NCI-H2196 treated with DMSO at 0.1 percent for 48 hours (cell line): ENCODE measurements at regions not wholly inside any gene's neighbourhood (a gene's known extent, or its start where the extent isn't known, plus 50 kb on each side); places are given as distances from the start of the nearest gene placed in this dataset.

Source experiments
- DNase-seq: peaks from one replicate; lab custom pipeline; 2025; ENCODE audit not compliant: unreplicated experiment; lab: John Stamatoyannopoulos, UW

DNA sequence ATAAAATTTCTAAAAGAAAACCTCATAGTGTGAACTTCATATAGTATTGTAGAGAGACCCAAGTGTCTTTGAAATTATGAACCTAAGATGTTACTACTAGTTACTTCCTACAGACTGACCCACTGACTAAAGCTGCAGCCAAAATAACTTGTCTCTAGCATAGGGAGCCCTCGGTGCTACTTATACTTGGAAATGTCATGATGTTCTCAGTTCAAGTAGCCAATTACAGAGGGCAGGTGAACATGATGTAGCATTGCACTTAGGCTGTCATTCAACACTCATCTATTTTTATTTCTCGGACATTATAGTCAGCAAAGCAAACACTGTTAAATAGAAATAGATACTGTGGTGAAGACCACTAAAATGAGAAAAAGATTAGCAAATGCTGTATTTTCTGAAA is 165.6 kb downstream of the AREG start:
- DNase-seq = no peak

DNA sequence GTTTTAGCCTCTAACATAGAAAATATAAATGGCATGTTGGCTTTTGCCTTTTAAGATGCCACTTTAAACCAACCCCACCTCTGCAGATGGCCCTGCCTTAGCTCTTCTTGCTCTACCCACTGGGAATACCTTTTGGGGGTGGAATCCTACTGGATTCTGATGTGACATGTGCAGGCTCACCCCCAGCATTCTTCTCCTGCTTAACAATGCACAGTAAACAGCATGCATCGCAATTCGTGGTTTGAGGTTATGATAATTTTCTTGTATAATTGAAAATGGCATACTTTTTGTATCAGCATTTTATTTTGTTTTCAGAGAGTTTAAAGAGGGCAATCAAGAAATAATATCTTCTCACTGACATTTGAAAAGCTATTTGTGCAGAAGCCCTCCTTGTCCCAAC is 167.9 kb downstream of the AREG start:
- DNase-seq = no peak

DNA sequence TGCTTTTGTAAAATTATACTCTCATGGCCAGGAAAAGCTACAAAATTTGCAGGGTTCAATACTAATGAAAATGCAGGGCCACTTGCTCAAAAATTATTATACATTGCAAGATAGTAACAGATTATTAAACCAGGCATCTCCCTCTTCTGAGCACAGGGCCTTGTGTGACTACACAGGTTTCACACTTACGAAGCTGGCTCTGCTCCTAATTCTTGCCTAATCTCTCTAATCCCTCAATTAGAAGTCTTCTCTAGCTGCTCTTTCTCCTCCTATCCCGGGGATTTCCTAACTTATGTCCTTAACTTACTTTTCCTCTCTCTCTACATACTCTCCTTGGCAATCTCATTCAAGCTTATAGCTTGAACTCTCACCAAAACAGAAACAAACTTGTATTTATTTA is 168.3 kb downstream of the AREG start:
- DNase-seq = no peak

DNA sequence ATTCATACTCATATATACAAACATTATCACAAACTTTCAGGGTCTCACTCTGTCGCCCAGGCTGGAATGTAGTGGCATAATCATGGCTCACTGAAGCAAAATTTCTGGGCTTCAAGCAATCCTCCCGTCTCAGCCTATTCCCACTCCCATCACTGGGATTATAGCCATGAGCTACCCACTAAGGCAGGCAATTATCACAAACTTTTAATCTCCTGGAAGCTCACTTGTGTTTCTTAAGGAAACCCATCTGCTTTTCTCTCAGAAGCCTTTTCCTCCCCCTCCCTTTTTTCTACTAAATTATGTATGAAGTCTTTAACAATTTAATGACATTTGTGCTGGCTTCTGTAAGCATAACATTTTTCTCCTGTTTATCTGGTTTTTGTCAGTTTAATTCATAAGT is 170.5 kb downstream of the AREG start:
- no peak for DNase-seq

DNA sequence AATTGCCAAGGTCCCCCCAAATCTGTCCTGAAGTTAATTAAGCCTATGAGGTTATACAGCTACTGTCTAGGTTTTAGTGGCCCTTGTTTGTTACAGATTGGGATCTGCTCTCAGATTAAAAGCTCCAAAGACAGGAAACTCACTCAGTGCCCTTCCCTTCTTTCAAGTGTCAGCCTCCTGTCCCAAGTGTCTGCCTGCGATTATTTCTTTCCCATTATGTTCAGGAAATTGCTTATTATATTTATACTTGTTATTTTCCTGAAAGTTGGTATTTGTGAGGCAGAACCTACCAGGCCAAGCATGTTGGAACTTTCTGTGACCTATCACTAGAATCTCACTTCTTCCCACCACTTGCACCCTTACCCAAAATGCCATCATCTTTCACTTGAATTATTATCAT is 173.2 kb downstream of the AREG start:
- DNase-seq = no peak

DNA sequence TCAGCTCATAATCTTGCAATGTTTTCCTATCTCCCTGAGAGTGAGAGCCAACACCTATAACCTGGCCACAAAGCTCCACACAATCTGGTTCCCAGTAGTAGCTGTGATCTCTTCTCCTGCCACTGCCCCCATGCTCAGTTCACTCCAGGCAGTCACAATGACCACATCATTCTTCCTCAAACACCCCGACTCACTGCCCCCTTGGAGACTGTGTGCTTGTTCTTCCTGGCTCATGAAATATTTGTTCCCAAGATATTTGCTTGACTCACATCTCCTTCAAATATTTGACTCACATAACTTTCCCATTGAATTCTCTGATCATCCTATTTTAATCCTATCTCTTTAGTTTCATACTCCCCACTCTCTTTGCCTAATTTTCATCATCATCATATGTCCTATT is 173.7 kb downstream of the AREG start:
- no peak for DNase-seq

DNA sequence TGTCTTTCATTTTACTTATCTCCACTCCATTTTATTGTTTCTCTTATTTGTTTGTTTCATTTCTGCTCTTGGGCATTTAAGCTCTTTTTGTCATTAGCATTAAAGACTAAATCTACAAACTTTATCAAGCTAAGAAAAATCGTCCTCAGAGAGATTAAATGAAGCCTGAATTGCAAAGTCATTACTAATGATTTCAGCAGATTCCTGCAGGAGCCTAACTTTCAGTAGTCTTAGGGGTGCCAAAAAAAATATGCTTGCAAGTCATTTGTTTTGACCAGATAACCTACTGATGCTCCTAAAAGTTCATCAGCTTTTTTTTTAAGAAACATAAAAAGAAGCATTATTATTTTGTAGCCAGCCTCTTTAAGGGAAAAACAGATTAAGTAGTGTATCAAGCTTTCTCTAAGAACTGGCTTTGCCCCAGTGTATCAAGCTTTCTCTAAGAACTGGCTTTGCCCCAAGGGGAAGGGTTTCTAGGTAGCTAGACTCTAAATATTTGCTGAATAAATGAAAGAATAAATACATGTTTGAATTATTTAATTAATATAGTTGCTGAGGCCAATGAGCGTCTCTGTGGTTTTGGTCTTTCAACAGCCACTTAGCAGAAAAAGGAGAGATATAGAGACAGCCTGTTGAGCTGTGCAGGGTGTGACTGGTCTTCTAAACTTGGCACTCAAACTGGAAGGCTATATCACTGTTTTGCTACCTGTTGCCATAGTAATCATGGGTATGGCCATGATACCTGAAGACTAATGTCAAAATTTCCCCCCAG is 174.2 kb downstream of the BTC start:
- no peak for DNase-seq

DNA sequence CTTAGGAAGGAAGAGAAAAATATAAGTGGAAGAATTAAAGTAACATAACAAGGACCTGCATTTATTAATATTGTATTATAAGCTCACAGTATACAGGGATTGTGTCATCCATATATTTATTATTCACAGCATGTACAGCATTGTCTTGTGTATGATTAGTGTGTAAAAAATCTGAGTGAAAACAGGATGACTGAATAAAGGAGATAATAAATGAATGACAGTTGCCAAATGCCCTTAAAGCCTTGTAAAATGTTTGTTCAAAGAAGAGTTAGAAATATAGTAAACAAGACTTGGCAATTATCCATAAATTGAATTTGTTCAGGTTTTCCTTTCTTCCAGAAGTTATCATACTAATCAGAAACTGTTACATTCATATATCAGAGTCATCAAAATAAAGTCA is 172.7 kb downstream of the BTC start:
- DNase-seq = no peak

DNA sequence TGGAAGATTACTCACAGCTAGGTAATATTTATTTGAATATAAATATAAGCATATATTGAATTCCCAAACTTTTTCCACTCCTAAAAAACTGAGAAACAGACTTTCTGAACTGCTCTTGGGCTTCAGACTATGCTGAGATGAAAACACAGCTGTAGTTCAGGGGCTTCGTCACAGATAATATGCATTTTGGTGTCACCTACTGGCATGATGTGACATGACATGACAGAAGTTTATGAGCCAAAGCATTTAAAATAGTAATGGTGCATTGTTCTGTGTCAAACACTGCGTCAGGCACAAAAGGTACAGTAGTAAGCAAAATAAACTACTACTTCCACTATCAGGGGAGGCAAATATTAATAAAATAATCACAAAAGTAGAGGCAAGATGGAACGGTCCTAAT is 171.3 kb downstream of the BTC start:
- no peak for DNase-seq

DNA sequence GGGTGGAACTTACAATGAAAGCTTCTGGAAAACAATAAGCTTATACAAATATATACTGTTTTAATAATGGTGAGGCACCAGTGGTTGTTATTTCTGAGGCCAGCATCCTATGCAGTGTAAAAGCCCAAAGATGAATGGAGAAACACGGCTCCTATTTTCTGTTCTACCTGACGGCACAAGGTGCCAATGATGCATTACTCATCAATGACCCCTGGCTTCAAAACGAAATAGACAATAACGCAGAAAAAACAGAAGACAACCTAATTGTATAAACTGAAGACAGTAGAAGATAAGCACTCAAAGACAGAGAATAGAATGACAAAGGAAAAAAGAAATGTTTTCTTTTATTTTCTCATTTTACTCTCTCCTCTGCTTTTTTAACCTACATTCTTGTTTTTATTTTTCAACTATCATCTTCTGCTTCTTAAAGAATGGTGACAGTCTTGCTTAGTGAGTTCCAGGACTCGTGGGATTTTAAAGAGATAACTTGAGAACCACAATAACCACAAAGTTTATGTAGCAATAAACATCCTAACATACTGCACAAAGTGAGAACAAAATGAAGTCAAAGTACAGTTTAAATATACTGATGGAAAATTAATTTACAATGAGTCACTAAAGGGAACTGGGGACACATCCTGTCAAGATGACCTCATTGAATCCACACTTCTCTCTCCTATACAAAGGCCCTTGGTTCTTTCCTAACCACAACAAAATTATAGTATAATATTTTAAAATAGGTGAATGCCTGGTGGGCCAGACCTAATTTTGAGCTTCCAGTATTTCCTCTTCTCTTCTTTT is 169.8 kb downstream of the BTC start:
- DNase-seq = no peak

DNA sequence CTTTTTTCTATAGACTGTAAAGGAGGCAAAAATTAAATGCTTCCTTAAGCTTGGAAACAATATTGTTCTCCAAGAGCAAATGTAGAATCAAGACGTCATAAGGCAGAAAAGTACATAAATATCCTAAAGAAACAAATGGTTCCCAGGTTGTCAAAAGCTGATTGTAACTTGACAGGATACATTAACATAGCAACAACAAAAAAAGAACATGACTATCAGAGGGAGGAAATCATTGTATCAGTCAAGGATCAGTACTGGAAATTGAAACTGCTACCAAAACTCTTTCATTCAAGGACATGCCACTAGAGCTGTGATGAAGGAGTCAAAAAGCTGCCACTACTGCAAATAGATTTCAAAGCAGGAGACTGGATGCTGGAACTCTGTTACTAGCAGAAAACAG is 168.3 kb downstream of the BTC start:
- no peak for DNase-seq

DNA sequence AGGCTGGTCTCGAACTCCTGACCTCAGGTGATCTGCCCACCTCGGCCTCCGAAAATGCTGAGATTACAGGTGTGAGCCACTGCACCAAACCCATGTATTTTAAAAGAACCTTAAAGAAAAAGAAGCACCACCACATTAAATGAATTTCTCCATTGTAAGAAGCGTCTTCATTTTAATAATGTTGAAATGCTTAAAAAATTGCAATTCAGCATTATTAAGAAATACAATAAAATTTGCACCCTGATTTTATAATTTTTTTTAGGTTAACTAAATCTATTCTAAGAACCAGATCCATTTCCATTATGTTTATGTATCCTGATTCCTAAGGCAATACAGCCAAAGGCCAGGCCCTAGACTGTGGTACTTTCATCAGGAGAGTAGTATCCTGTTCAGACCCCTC is 167.2 kb downstream of the BTC start:
- no peak for DNase-seq

DNA sequence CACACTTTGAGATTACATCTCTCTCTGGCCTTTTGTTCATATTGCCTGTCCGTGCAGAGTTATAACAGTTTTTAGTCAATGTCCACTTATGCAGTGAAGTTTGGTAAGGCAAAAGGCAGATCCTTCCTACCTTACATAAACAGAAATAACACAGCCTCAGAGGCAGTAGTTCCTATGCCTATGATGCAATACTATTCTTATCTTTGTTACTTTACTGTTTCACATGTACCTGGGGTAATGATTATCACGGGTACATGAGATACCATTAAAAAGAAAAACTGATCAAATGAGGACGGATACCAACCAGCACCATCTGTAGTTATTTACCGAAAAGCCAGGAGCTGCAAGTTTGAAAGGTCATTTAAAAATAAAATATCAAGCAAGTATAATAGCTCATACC is 166.8 kb downstream of the BTC start:
- DNase-seq = no peak

DNA sequence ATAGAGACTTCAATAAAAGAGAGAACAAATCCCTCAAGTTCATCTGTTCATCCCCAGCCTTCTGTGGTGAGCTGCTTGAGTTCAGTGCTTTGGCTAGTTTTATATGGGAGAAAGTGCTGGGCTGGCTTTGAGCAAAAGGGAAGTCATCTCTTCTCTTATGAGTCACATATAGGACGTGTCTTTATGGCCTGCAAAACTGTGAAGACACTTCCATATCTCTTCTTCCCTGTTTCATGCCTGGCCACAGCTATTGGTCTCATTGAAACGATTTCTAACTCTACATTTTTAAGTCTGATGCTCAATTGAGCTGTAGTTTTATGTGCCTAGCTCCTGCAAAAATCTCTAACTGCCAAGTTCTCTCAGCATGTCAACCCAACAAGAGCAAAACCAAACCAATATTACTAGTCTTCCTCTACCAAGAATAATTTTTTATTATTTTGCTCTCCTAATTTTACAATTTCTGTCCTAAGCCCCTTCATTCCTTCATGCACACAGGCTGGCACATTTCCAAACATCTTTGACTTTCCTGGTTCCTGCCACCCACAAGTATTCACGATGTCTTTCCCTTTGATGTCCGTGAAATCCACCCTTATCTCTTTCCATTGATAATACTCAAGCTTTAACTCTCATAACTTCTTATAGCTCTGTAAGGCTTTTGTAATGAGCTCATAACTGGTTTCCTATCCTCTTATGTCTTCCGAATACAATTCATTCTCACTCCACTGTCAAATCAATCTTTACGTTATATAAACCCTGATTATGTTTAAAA is 165.3 kb downstream of the BTC start:
- no peak for DNase-seq

DNA sequence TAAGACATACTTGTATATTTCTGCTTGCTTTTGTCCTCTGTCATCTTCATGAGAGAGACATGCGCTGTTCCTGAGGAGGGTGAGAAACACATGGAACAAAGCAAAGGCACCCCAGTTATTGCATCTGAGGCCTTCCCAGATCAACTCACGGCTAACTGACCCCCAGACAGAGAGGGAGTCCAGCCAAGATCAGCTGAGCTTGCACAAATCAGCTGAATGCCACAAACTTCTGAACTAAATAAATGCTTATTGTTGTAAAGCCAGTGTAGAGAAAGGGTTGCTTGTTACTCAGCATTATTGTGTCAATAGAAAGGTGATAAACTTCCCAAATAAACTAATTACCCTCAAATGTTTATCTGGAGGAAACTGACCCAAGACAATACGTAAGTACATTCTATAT is 163.8 kb downstream of the BTC start:
- no peak for DNase-seq

DNA sequence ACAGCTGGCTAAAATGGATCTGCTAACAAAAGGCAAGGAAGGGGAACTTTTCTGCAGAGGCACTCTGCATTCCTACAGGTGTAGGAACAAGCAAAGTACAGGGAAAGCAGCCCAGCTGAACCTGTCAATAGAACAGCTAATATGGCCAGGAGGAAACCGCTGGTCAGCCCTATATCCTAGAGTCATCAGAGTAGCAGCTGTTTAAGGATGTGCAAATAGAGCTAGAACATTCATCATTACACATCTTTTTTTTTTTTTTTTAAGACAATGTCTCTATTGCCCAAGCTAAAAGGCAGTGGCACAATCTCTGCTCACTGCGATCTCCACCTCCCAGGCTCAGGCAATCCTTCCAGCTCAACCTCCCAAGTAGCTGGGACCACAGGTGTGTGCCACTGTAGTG is 163.0 kb downstream of the BTC start:
- no peak for DNase-seq

DNA sequence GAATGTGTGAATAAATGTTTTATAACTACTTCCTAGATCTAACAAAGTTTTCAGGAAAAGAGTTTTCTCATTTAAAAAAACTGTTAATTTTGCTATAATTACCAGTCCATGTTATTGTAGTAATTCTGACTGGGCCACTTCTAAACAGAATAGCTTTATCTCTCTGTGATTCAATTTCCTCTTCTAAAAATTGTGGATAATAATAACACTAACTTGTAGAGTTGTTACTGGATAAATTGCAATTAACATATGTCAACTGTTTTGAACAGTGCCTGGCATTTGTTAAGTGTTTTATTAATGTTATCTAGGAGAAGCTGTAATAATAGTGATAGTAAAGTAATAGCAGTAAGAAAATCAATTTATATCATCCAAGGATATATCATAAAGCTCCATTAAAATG is 162.3 kb downstream of the BTC start:
- DNase-seq = no peak

DNA sequence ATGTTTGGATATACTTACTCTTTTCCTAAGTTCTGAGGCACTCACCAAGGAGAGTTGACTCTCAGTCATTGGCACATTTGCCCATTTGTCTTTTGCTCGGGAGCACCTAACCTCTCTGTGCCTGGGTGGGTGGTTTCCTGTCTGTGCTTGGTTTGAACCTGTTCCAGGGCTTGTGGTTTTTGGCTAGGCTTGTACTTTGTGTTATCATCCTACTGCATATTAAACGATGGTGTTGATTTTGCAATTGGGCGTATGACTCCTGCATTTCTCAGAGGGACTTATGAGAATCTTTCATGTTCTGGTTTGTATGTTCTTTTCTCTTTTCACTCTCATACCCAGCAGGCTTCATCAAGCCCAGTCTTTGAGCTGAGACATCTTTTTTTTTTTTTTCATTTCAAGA is 161.7 kb downstream of the BTC start:
- no peak for DNase-seq

DNA sequence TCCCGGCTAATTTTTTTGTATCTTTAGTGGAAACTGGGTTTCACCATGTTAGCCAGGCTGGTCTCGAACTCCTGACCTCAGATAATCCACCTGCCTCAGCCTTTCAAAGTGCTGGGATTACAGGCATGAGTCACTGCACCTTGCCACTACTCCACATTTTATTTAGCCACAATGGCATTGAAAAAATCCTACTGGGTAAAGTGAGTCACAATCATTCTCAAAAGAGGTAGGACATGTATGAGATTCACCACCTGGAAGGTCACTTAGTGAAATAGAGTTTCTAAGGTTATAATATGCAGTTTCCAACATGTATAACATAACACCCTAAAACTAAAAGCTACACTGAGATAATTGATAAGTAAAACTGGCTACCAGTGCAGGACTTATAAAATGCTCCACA is 159.2 kb downstream of the BTC start:
- no peak for DNase-seq

DNA sequence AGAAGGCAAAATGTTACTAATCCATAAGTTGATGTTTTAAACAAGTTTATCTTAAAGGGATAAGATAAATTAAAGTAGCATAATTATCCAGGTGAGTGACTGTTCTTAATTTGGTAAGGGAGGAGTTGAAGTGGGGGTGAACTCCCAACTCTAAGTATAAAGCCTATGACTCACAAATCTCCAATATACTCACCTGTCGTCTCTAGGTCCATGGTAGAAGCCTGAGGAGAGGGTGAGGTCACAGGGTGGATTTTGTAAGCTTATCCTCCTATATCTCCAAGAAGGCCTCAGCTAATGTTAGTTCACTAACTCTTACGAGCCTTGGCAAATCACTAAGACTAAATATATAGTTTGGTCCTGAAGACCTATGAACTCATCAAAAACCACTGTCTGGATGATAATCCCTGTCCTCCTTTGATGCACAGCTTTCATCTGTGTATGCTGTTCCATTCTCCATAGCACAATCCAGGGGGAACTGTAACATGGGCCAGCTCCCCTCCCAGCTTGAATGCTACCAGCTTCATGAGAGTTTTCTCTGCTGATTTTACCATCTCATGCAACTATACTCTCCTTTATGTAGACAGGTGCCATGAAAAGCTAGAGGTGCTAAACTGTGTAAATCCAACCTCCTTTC is 158.7 kb downstream of the BTC start:
- DNase-seq = no peak

DNA sequence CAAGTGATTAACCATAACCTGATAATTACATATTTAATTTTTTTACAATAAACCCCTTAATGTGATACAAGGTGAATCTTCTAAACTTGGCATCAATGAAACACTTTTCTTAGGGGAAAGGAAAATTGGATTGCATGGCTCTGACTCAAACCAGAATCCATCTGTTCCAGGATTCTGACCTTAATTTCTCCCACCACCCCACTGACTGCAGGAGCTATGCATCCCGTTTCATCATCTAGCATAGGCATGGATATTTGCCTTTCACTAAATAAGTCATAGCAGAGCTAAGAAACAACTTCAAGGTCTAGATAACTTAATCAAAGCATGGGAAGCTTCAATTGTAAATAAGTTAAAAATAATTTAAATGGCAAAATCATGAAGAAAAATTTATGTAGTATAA is 156.3 kb downstream of the BTC start:
- no peak for DNase-seq

DNA sequence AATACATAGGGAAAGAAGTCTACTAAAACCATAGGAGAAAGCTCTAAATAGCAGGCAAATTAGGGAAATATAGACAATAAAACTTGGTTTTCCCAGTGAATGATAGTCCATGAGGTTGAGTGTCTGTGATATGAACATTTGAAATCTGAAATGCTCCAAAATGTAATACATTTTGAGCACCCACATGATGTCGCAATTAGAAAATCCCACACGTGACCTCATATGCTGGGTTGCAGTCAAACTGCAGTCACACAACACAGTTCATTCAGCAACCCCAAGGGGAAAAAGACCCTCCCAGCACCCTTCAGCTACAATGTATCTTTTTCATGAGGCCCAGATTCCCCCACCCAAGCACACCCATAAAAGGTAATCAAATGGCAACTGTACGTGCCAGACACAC is 155.6 kb downstream of the BTC start:
- DNase-seq = no peak
